ENCODE measurements at regions not wholly inside any gene's neighbourhood (a gene's known extent, or its start where the extent isn't known, plus 50 kb on each side); places are given as distances from the start of the nearest gene placed in this dataset.
A peak's percentile ranks its signal among the peaks of the same experiment; 100 is the strongest.

DNA sequence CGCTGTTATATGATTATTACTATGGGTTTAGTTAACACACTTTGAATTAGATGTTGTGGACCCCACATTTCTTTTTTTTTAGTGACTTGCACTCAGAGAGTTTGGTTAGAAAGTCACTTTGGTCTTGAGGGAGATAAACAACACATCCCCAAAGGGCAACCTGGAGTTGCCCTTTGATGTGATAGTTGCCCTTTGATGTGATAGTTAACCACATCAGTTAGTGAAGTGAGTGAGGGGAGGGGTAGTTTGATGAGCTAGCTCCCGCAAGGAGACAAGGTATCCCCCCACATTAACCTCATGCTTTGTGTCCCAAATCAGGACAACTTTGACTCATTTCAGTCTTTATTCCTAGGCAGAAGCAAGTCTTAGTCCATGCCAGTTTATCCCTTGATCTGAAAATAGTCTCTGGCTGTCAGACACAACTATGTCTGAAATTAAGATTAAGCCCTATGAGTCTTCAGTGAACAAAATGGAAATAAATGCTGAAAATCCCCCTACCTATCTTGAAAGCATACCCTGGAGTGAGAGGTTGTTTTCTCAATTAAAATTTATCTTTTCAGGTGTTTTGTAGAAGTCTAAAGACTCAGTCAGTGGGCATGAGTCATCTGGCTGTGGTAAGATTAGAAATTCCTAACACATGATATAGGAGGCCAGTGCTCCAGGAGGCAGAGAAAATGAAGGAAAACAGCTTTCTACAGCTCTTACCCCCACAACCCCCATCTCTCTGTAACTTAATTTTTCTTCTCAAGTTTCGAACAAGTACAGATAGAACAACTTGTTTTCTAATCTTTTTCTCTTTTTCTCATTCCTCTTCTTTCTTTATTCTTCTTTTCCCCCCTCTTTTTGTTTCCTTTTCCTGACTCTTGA is 208.9 kb upstream of the DMRTA1 start:
- DNase-seq (ENCODE audit: low read depth in 2 of 2): peak; percentile 75 to 88
- H3K4me3 ChIP-seq (replicated peaks in 1 of 2; ENCODE audit: low read depth in 2 of 2, low read length in 2 of 2): no peak overlapping the region
- TF ChIP-seq, protein P1, sequence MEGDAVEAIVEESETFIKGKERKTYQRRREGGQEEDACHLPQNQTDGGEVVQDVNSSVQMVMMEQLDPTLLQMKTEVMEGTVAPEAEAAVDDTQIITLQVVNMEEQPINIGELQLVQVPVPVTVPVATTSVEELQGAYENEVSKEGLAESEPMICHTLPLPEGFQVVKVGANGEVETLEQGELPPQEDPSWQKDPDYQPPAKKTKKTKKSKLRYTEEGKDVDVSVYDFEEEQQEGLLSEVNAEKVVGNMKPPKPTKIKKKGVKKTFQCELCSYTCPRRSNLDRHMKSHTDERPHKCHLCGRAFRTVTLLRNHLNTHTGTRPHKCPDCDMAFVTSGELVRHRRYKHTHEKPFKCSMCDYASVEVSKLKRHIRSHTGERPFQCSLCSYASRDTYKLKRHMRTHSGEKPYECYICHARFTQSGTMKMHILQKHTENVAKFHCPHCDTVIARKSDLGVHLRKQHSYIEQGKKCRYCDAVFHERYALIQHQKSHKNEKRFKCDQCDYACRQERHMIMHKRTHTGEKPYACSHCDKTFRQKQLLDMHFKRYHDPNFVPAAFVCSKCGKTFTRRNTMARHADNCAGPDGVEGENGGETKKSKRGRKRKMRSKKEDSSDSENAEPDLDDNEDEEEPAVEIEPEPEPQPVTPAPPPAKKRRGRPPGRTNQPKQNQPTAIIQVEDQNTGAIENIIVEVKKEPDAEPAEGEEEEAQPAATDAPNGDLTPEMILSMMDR (IDR thresholded peaks at IDR 0.05; ENCODE audit: low read depth, low read length): no peak

DNA sequence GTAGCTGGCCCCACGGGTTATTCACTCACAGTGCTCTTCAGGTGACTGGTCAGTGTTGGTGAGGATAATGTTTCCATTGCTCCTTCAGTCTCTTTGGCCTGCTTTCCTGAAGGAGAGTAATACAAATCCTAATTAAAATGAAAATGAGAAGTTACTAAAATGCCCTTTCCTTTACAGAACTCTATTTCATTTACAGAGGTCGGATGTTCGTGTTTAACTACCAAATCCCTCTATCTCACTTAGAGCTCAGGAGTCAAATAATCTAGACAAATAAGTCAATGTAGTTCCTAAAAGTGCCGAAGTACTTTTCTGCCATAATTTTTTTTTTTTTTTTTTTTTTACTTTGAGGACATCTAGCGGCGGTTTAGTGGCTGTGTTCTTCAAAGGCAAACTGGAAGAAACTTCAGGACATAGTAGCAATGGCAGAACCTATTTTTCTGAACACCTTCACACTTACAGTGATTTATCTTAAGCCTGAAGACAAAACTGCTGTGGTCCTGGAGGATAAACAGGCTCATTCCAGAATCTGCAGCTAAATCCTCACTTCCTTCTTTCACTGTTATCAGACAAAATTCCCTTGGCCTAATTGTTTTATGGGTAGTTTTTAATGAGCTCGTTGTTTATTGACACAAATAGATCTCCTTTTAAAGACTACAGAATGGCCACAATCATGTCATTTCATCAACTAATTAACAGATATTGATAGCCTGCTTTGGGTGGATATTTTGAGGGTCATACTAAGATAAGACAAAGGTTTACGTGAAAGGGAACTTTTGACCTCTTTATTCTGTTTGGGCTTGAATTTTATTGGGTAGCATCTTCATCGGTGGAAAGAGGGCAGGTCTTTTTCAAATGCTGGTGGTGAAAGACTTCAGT is 207.6 kb upstream of the DMRTA1 start:
- H3K4me3 ChIP-seq (replicated peaks in 1 of 2; ENCODE audit: low read depth in 2 of 2, low read length in 2 of 2): no peak overlapping the region
- peak; percentile 75 to 80 for DNase-seq (ENCODE audit: low read depth in 2 of 2)
- TF ChIP-seq, protein P1 (IDR thresholded peaks at IDR 0.05; ENCODE audit: low read depth, low read length): peak; percentile 54

DNA sequence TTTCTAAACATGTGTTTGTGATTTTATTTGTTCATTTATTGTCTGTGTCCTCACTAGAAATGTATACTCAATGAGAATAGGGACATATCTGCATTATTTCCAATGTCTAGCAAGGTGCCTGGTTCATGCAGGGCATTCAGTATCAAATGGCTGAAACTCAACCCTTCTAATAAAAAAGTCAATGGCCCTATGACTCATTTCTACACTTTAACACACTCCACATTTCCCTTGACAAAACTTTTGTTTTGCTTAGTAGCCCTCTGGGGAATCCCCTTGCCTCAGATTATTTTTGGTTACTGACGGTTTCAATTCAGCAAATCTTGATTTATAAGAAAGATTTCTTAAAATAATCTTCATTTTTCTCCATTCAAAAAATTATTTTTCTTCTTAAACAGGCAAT is 206.0 kb upstream of the DMRTA1 start:
- H3K4me3 ChIP-seq (replicated peaks in 1 of 2; ENCODE audit: low read depth in 2 of 2, low read length in 2 of 2): no peak overlapping the region
- DNase-seq (ENCODE audit: low read depth in 2 of 2): peak; percentile 39 to 78
- TF ChIP-seq, protein P1 (IDR thresholded peaks at IDR 0.05; ENCODE audit: low read depth, low read length): no peak

DNA sequence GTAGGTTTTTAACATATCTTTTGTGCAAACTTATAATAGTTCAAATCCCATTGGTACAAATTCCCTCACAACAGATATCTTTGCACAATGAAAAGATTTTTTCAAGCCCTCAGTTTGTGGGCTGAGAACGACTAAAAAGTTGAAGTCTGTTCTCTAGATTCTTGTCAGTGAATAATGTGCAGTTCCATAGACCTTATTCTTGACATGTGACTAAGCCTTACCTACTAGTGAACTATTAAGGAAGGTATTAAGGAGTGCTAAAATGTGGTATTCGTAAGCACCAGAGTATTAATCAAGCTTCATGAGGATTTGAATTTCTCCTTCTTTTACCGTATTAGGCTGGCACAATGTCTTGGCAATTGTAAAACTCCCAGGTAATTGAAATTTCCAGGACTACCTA is 205.6 kb upstream of the DMRTA1 start:
- no peak for DNase-seq (ENCODE audit: low read depth in 2 of 2)
- TF ChIP-seq, protein P1 (IDR thresholded peaks at IDR 0.05; ENCODE audit: low read depth, low read length): no peak
- H3K4me3 ChIP-seq (replicated peaks in 1 of 2; ENCODE audit: low read depth in 2 of 2, low read length in 2 of 2): no peak overlapping the region

DNA sequence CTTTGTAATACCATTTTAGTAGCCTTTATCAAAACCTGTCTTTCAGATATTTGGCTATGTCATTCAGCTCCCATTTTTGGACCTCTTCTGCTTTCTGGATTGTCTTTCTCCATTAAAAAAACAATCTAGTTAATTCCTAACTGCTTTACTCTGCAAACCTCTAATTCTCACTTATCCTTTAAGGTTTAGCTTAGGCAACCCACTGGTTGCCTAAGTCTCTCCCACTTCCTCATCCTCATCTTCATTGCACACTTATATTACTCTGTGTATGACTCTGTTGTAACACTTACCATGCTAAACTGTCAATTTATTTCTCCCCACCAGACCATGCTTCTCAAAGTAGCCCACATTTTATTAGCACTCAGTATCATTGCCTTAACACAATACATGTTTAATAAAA is 205.0 kb upstream of the DMRTA1 start:
- TF ChIP-seq, protein P1 (IDR thresholded peaks at IDR 0.05; ENCODE audit: low read depth, low read length): no peak
- DNase-seq (ENCODE audit: low read depth in 2 of 2): no peak
- H3K4me3 ChIP-seq (replicated peaks in 1 of 2; ENCODE audit: low read depth in 2 of 2, low read length in 2 of 2): no peak overlapping the region

DNA sequence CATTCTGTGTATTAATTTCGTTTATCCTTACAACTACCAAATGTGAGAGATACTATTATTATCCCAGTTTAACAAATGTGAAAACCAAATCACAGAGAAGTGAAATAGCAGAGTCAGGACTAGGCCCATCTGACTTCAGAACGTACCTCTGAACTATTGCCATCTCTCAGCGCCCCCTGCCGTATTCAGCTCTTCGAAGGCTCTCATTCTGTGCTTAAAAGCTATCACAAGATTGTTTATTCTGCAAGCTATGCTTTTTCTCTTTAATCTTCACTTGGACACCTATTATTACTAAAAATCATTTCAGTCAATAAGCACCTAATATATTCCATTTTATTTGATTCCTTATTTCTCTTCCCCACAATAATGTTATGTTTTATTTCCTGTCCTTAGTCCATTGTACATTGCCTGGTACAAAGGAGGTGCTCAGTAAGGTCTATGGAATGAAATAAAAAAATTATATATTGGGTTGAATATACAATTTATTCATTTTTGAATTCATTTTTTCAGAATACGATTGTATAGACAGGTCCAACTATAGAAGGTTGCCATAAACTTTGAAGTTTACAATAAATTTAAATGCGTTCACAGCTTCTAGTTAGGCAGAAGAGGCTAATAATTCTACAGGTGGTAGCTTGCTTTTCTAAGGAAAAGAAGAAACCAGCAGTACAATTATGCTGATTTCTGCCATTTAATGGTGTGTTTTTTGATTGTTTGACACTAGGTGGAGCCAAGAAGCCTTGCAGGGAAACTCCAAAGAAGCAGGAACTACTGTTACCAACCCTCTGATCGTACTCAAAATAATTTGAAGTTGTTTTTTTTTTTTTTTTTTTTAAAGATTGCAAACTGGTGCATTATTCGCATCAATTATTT is 202.2 kb upstream of the DMRTA1 start:
- DNase-seq (ENCODE audit: low read depth in 2 of 2): peak; percentile 78 to 81
- H3K4me3 ChIP-seq (replicated peaks in 1 of 2; ENCODE audit: low read depth in 2 of 2, low read length in 2 of 2): no peak overlapping the region
- TF ChIP-seq, protein P1 (IDR thresholded peaks at IDR 0.05; ENCODE audit: low read depth, low read length): peak; percentile 72

Data from cardiac fibroblast (primary cell).